ENCODE measurements at regions not wholly inside any gene's neighbourhood (a gene's known extent, or its start where the extent isn't known, plus 50 kb on each side); places are given as distances from the start of the nearest gene placed in this dataset.

GRCh38 chr4:24425863-24426262 lies 158.5 kb downstream of the DHX15 start:
- Histone ChIP-seq H4K20me1 (ENCODE audit: insufficient read depth, low read length) (no peaks in the 10 kb centered on the region), H3K27ac (ENCODE audit: low read depth, low read length, poor library complexity, severe bottlenecking) (no peak overlapping the region), H3K4me2 (ENCODE audit: low read length) (no peak overlapping the region), H3K79me2 (ENCODE audit: insufficient read depth, low read depth, low read length) (no peaks in the 10 kb centered on the region), H3K36me3 (ENCODE audit: insufficient read depth, low read length) (no peaks in the 10 kb centered on the region), H3K9me2 (ENCODE audit: insufficient read depth, low read length) (no peaks in the 10 kb centered on the region), H3K9me3 (ENCODE audit: low read length) (no peaks in the 10 kb centered on the region), H3K4me1 (ENCODE audit: insufficient read depth, low read length, poor library complexity, severe bottlenecking) (no peaks in the 10 kb centered on the region), H2AFZ (ENCODE audit: low read length) (no peak overlapping the region), H3K4me3 (ENCODE audit: low read depth, low read length, poor library complexity, severe bottlenecking) (no peak overlapping the region)
- ChIA-PET CTCF (ENCODE audit: unreplicated experiment) (interaction anchor here (1.4 kb wide), 1 partner anchor 9 kb away, joined by 3 read pairs; no protein-coding TSS in a partner anchor), POLR2A (interaction anchor here (0.8 kb wide), 1 partner anchor 8 kb away, joined by 3 read pairs; no protein-coding TSS in a partner anchor)
- no peak for DNase-seq (ENCODE audit: low spot score)
- BruUV-seq (replicated peaks): no TSS peak
- TF ChIP-seq EZH2phosphoT487 (IDR thresholded peaks at IDR 0.05; ENCODE audit: borderline replicate concordance, low read depth, low read length) (no peak), CTCF (conservative IDR thresholded peaks at IDR 0.05; ENCODE audit: low read length) (no peak)
- intact Hi-C loops (cut with micrococcal nuclease; ENCODE audit: unreplicated experiment): no loop called here

GRCh38 chr4:24423670-24424069 lies 160.7 kb downstream of the DHX15 start:
- no peak overlapping the region for H2AFZ ChIP-seq (ENCODE audit: low read length)
- no peaks in the 10 kb centered on the region for H3K36me3 ChIP-seq (ENCODE audit: insufficient read depth, low read length)
- H3K9me3 ChIP-seq (ENCODE audit: low read length): no peaks in the 10 kb centered on the region
- no TSS peak for BruUV-seq (replicated peaks)
- no peaks in the 10 kb centered on the region for H3K79me2 ChIP-seq (ENCODE audit: insufficient read depth, low read depth, low read length)
- H3K4me3 ChIP-seq (ENCODE audit: low read depth, low read length, poor library complexity, severe bottlenecking): no peak overlapping the region
- intact Hi-C loops (cut with micrococcal nuclease; ENCODE audit: unreplicated experiment): no loop called here
- no peaks in the 10 kb centered on the region for H3K4me1 ChIP-seq (ENCODE audit: insufficient read depth, low read length, poor library complexity, severe bottlenecking)
- TF ChIP-seq EZH2phosphoT487 (IDR thresholded peaks at IDR 0.05; ENCODE audit: borderline replicate concordance, low read depth, low read length) (no peak), CTCF (conservative IDR thresholded peaks at IDR 0.05; ENCODE audit: low read length) (no peak)
- no peak overlapping the region for H3K4me2 ChIP-seq (ENCODE audit: low read length)
- no peak for DNase-seq (ENCODE audit: low spot score)
- H3K9me2 ChIP-seq (ENCODE audit: insufficient read depth, low read length): no peaks in the 10 kb centered on the region
- H4K20me1 ChIP-seq (ENCODE audit: insufficient read depth, low read length): no peaks in the 10 kb centered on the region
- CTCF ChIA-PET (ENCODE audit: unreplicated experiment): no interaction called here
- POLR2A ChIA-PET: no interaction called here
- H3K27ac ChIP-seq (ENCODE audit: low read depth, low read length, poor library complexity, severe bottlenecking): no peak overlapping the region

- TF ChIP-seq CTCF (conservative IDR thresholded peaks at IDR 0.05; ENCODE audit: low read length) (no peak), EZH2phosphoT487 (IDR thresholded peaks at IDR 0.05; ENCODE audit: borderline replicate concordance, low read depth, low read length) (no peak)
- Histone ChIP-seq H3K4me3 (ENCODE audit: low read depth, low read length, poor library complexity, severe bottlenecking) (no peak overlapping the region), H2AFZ (ENCODE audit: low read length) (no peak overlapping the region), H3K9me2 (ENCODE audit: insufficient read depth, low read length) (no peaks in the 10 kb centered on the region), H3K4me2 (ENCODE audit: low read length) (no peak overlapping the region), H3K79me2 (ENCODE audit: insufficient read depth, low read depth, low read length) (no peaks in the 10 kb centered on the region), H3K9me3 (ENCODE audit: low read length) (no peaks in the 10 kb centered on the region), H3K27ac (ENCODE audit: low read depth, low read length, poor library complexity, severe bottlenecking) (no peak overlapping the region), H3K4me1 (ENCODE audit: insufficient read depth, low read length, poor library complexity, severe bottlenecking) (no peaks in the 10 kb centered on the region), H4K20me1 (ENCODE audit: insufficient read depth, low read length) (no peaks in the 10 kb centered on the region), H3K36me3 (ENCODE audit: insufficient read depth, low read length) (no peaks in the 10 kb centered on the region)
- no peak for DNase-seq (ENCODE audit: low spot score)
- BruUV-seq (replicated peaks): no TSS peak
- intact Hi-C loops (cut with micrococcal nuclease; ENCODE audit: unreplicated experiment): no loop called here
- ChIA-PET CTCF (ENCODE audit: unreplicated experiment) (no interaction called here), POLR2A (interaction anchor here (0.6 to 0.7 kb wide), 3 partner anchors 71 to 407 kb away, joined by 3 read pairs; no protein-coding TSS in a partner anchor)
Observed at GRCh38 chr4:24422644-24423043, 161.7 kb downstream of the DHX15 start.
